ENCODE measurements at regions not wholly inside any gene's neighbourhood (a gene's known extent, or its start where the extent isn't known, plus 50 kb on each side); places are given as distances from the start of the nearest gene placed in this dataset.

DNA sequence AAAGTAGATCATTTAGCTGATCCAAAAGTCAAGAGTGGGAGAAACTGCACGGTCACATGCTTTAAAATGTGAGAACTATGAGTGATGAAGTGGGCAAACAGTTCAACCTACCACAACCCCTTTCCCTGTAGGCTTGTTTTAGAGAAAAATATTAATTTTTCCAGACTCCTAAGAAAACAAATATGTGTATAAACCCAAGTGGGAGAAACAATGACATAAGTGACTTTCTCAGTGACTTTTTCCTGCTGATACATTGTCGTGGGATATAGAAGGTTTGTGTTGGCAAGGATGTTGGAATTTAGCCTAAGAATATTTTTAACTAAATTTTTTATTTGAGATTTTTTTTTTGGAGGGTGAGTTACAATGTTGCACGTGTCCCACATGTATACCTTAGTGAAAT lies 321.7 kb downstream of the FIGN start:
- TF ChIP-seq, protein P1, sequence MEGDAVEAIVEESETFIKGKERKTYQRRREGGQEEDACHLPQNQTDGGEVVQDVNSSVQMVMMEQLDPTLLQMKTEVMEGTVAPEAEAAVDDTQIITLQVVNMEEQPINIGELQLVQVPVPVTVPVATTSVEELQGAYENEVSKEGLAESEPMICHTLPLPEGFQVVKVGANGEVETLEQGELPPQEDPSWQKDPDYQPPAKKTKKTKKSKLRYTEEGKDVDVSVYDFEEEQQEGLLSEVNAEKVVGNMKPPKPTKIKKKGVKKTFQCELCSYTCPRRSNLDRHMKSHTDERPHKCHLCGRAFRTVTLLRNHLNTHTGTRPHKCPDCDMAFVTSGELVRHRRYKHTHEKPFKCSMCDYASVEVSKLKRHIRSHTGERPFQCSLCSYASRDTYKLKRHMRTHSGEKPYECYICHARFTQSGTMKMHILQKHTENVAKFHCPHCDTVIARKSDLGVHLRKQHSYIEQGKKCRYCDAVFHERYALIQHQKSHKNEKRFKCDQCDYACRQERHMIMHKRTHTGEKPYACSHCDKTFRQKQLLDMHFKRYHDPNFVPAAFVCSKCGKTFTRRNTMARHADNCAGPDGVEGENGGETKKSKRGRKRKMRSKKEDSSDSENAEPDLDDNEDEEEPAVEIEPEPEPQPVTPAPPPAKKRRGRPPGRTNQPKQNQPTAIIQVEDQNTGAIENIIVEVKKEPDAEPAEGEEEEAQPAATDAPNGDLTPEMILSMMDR (IDR thresholded peaks at IDR 0.05): no peak
- no peak for TF ChIP-seq POLR2A (IDR thresholded peaks at IDR 0.05)

Data from body of pancreas (tissue), 4 donors.